GM19351 (cell line): ENCODE measurements at regions not wholly inside any gene's neighbourhood (a gene's known extent, or its start where the extent isn't known, plus 50 kb on each side); places are given as distances from the start of the nearest gene placed in this dataset.
"Not testable (repeated sequence)": the region's sequence is repeated elsewhere in the genome, so short reads cannot be mapped to it uniquely, and the experiment has no call there.

Source experiments
- ATAC-seq: cut with Tn5 transposase; IDR thresholded peaks from one replicate; pipeline ENCODE4 v1.9.1; 2021; ENCODE audit warnings: mild to moderate bottlenecking, moderate library complexity; ENCODE audit not compliant: unreplicated experiment

GRCh38 chr6:74255007-74255406 lies 559.0 kb downstream of the CD109 start:
- ATAC-seq, result not testable (repeated sequence)

GRCh38 chr6:74254147-74254546 lies 558.1 kb downstream of the CD109 start:
- ATAC-seq, result not testable (repeated sequence)

- no peak for ATAC-seq
Observed at GRCh38 chr6:74253261-74253660, 557.3 kb downstream of the CD109 start.

DNA sequence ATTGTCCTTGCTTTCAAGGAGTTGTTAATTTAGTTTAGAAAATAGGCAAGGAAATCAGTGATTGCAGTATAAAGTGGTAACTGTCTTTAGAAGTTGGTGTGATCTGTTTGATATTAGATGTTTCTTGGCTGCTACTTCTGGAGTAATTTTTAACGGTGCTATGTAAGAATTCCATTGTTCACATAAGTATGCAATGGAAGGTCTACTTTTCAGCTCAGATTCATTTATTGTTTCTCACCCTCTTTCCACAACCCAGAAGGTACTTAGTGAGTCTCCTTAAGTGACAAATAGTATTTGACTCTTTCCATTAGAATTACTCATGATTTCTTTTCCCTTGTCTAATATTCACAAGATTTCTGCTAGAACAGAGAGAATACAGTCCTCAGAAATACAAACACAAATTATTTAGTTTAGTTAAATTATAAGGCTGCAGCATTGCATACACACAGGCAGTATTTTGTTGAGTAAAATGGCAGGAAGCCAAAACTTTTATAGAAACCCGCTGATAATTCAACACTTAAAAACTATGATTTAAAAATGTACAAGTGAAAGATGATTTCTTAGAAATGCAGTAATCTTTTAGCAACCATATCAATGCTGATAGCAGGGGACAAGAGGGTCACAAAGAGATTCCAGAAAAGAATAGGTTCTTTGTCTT lies 554.3 kb downstream of the CD109 start:
- ATAC-seq, result no peak

GRCh38 chr6:74249658-74250057 lies 553.7 kb downstream of the CD109 start:
- ATAC-seq, result peak; percentile 51

DNA sequence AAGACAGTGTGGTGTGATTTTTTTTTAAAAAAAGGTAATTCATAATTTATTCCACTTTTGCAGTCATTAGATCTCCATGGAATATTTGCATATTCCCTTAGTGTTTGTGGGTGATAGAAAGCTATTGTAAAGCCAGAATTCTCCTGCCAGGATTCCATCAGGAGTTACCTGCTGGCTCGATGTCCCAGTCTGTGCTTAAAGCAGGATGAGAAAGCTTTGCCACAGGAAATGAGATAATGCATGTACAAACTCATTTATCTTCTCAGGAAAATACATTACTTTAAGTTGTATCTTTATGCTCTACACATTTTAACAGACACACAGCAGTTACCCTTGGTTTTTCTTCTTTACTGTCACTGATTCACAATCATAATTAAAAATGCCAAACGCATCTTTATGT lies 553.0 kb downstream of the CD109 start:
- ATAC-seq, result no peak

- no peak for ATAC-seq
Observed at GRCh38 chr6:74222768-74223333, 526.8 kb downstream of the CD109 start.

- no peak for ATAC-seq
Observed at GRCh38 chr6:74213995-74214394, 518.0 kb downstream of the CD109 start.

DNA sequence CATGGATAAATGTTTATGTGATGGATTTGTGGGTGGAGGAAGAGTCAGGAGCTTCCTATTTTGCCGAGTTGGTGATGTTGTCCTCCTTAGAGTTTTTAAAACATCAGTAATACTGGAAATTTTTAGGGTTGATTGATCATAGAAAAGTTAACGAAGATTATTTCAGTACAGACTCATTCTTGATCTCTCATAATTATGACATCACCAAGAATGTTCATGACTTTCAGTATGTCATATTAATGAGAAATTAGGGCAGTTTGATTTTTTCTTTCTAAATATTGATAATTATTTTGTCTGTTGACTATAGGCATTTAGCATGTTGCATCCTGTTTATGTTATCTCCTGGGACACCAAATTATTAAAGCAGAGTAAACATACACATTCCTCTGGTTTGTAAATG lies 512.2 kb downstream of the CD109 start:
- ATAC-seq, result no peak

- ATAC-seq, result no peak
Observed at GRCh38 chr6:74199215-74199915, 503.4 kb downstream of the CD109 start.

DNA sequence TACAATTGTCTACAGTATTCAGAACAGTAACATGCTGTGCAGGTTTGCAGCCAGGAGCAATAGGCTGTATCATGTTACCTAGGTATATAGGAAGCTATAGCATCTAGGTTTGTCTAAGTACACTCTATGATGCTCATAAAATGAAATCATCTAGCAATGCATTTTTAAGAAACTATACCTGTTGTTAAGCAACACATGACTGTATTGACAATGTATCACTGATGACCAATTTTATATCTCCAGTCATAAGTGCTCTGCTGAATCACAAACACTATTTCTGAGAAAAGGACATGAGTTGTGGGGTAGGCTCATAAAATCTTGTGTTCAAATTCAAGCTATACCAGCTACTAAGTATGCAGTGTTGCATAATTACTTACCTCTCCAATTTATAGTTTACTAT lies 501.3 kb downstream of the CD109 start:
- no peak for ATAC-seq

DNA sequence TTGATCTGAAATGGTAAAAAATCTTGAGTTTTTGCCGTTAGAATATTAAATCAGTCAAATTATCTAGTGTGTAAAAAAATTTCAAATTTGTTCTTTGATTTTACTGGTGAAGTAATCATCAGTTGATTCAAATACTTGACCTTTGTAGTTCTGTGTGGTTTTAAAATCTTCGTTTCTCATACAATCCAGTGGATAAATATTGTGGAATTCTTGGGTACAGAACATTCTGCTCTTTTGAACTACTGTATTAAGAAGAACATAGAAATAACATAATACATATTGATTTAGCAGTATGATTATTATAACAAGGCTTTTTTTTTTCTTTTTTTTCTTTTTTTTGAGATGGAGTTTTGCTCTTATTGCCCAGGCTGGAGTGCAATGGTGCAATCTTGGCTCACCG lies 491.8 kb downstream of the CD109 start:
- ATAC-seq, result no peak

GRCh38 chr6:74182992-74183391 lies 487.0 kb downstream of the CD109 start:
- no peak for ATAC-seq

DNA sequence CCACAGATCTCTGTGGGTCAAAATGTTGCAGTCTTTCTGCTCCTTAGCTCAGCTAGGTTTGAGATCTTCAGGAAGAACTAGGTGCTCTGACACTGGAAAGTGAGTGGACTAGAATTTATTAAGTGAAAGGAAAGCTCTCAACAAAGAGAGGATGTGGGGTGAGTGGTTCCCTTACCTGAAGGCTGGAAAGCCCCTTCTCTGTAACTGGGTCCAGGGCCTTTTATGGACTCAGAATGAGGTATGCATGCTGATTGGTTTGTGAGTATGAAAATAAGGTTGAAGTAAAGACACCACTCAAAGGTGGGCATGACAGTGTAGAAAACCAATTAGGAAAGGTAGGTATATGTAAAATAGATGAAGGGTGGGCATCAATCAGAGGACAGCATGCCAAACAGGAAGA lies 485.5 kb downstream of the CD109 start:
- ATAC-seq, result no peak

DNA sequence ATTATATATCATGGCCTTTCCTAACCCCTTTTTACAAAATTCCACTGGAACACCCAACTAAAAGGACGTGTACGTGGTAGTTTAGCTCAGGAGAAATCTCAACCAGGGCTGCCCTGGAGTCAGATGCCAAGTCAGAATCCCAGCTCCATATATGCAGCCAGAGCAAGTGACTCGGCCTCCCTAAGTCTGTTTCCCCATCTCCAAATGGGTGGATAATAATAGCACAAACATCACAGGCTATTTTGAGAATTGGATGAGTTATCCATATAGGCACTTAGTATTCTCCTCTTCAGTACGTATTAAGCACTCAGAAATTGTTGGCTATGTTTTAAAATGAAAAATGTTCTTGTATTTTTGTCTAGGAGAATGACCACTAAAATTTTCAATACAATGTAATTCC lies 481.5 kb downstream of the CD109 start:
- no peak for ATAC-seq

- ATAC-seq, result not testable (repeated sequence)
Observed at GRCh38 chr6:74170550-74170949, 474.5 kb downstream of the CD109 start.

- ATAC-seq, result no peak
Observed at GRCh38 chr6:74170118-74170517, 474.1 kb downstream of the CD109 start.

DNA sequence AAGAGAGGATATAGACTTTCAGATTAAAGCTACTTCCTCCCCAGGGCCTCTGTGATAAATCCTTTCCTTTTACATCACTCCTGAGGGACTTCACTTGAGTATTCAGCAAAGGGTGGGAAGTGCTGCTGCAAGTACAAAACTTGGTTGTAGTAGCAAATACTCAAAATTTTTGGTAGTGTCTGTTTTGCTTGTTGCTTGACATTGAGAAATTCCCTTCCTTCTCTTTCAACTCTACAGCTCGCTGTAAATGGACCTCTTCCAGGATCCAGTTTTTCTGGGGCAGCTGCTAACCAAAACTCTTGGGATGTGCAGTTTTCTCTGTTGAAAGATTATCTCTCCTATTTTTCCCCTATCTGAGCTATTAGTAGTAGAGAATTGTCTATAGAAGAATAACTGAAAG lies 472.0 kb downstream of the CD109 start:
- no peak for ATAC-seq

DNA sequence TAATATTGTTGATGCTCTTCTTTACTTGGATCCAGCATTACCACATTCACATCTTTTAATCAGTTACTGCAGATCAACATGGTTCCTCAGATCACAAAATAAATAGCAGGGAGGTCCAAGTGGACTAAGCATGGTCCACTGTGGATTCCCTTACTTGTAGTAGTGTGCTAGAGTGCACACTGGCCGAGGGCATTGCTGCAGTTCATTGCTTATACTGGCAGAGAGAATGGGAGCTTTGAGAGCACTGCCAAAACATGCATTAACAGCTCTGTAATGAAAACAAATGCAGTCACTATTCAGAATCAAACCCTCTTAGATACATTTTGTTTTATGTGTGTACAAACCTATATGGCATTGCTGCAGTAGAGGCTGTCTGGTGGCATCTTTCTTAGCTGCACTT lies 471.5 kb downstream of the CD109 start:
- no peak for ATAC-seq

GRCh38 chr6:74166849-74167248 lies 470.8 kb downstream of the CD109 start:
- ATAC-seq, result no peak

DNA sequence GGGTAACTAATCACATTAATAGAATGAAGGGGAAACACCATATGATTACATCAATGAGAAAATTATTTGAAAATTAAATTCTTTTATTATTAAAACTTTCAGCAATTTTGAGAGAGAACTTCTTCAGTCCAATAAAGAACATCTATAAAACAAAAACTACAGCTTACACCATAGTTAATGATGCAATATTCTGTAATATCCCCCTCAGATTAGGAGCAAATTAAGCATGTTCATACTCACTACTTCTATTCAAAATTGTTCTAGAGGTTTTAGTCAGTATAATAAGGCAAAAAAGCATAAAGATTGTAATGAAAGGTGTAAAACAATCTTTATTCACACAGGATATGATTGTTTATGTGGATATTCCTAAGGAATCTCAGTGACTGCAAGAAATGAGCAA lies 465.4 kb downstream of the CD109 start:
- ATAC-seq, result no peak

DNA sequence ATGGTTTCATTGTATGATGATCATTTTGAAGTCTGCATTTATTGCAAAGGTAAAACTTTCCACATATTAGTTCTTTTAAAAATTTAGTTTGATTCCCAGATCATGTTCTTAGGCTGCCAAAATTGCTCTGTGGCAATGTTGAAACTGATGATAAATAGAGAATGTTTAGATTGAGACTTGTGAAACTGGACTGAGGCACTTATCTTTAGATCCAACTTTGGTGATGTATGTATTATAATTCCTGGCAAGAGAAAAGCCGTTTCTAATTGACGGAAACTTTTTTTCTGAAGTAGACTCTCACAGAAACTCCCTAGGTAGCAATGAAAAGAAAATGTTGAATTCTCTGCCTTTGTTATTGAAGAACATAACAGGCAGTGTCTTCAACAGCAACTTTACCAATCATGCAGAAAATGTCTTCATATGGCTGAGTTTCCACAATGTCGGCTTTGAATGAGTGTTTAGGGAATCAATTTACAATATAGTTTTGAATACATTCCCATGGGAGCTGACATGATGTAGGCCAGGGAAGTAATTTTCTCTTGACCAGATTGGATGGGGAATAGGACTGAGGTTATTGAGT lies 456.2 kb downstream of the CD109 start:
- no peak for ATAC-seq
